Neural cell (in vitro differentiated cells): ENCODE measurements at regions not wholly inside any gene's neighbourhood (a gene's known extent, or its start where the extent isn't known, plus 50 kb on each side); places are given as distances from the start of the nearest gene placed in this dataset.

Source experiments
- H2AFZ ChIP-seq: fragments of 200-600, 300-800 bp; sonication (generic), shearing (Covaris generic); 2 replicates; pipeline ENCODE4 v1.6.0; 2014; ENCODE audit warnings: low read depth, mild to moderate bottlenecking, antibody characterized with exemption, low read length, moderate library complexity
- H3F3A ChIP-seq: fragments of 200-600 bp; shearing (Covaris generic); 2 replicates; pipeline ENCODE4 v1.6.1; 2016; ENCODE audit warnings: mild to moderate bottlenecking, moderate library complexity, mixed read lengths, antibody characterized with exemption, low read length; ENCODE audit not compliant: insufficient read depth, poor library complexity, severe bottlenecking
- H3K27ac ChIP-seq: fragments of 200-600, 300-800 bp; sonication (generic), shearing (Covaris generic); 2 replicates; pipeline ENCODE4 v1.5.1; 2014; ENCODE audit warnings: mild to moderate bottlenecking, low read length, moderate library complexity
- H3K27me3 ChIP-seq: fragments of 300-800, 200-600 bp; sonication (generic), shearing (Covaris generic); 2 replicates; pipeline ENCODE4 v1.6.0; 2014; ENCODE audit warnings: mild to moderate bottlenecking, low read depth, low read length, moderate library complexity; ENCODE audit not compliant: insufficient read depth
- H3K36me3 ChIP-seq: fragments of 300-800, 200-600 bp; sonication (generic), shearing (Covaris generic); 2 replicates; pipeline ENCODE4 v1.5.1; 2014; ENCODE audit warnings: mild to moderate bottlenecking, antibody characterized with exemption, low read length, moderate library complexity; ENCODE audit not compliant: insufficient read depth
- H3K4me2 ChIP-seq: fragments of 300-800, 200-600 bp; sonication (generic), shearing (Covaris generic); 2 replicates; pipeline ENCODE4 v1.6.0; 2014; ENCODE audit warnings: mild to moderate bottlenecking, low read length
- H3K4me3 ChIP-seq: fragments of 300-800, 200-600 bp; sonication (generic), shearing (Covaris generic); 2 replicates; pipeline ENCODE4 v1.5.1; 2014; ENCODE audit warnings: mild to moderate bottlenecking, low read length, moderate library complexity
- H3K79me2 ChIP-seq: fragments of 200-600 bp; shearing (Covaris generic); replicated peaks from 2 replicates; pipeline ENCODE4 v1.6.0; 2014; ENCODE audit warnings: mild to moderate bottlenecking, low read length, moderate library complexity; ENCODE audit not compliant: insufficient read depth
- H3K9ac ChIP-seq: fragments of 300-800, 200-600 bp; sonication (generic), shearing (Covaris generic); 2 replicates; pipeline ENCODE4 v1.6.1; 2016; ENCODE audit warnings: mild to moderate bottlenecking, low read length, mixed read lengths
- H3K9me2 ChIP-seq: fragments of 200-600 bp; shearing (Covaris generic); 2 replicates; pipeline ENCODE4 v1.6.1; 2016; ENCODE audit warnings: mild to moderate bottlenecking, low read length, mixed read lengths; ENCODE audit not compliant: insufficient read depth
- H3K9me3 ChIP-seq: fragments of 200-600, 300-800 bp; sonication (generic), shearing (Covaris generic); 2 replicates; pipeline ENCODE4 v1.6.1; 2016; ENCODE audit warnings: mild to moderate bottlenecking, mixed run types, low read length, moderate library complexity, mixed read lengths
- H4K20me1 ChIP-seq: fragments of 200-600 bp; shearing (Covaris generic); 2 replicates; pipeline ENCODE4 v1.6.1; 2016; ENCODE audit warnings: mild to moderate bottlenecking, mixed run types; ENCODE audit not compliant: insufficient read depth
- CTCF ChIP-seq: fragments of 450-650 bp; IDR thresholded peaks from 2 replicates; pipeline ENCODE4 v1.5.1; 2014; ENCODE audit warnings: antibody characterized with exemption, mild to moderate bottlenecking, moderate library complexity; ENCODE audit not compliant: poor library complexity, severe bottlenecking
- EP300 ChIP-seq: fragments of 450-650 bp; conservative IDR thresholded peaks from 2 replicates; pipeline ENCODE4 v1.6.1; 2014; ENCODE audit warnings: antibody characterized with exemption, mild to moderate bottlenecking, moderate library complexity; ENCODE audit not compliant: poor library complexity, severe bottlenecking
- EZH2 ChIP-seq: fragments of 200-600, 300-800 bp; shearing (Covaris generic), sonication (generic); IDR thresholded peaks from 2 replicates; pipeline ENCODE4 v1.6.1; 2014; ENCODE audit warnings: antibody characterized with exemption, low read length, borderline replicate concordance, mild to moderate bottlenecking; ENCODE audit not compliant: insufficient read depth, poor library complexity, severe bottlenecking
- MXI1 ChIP-seq: fragments of 450-650 bp; conservative IDR thresholded peaks from 2 replicates; pipeline ENCODE4 v1.6.1; 2014; ENCODE audit warnings: antibody characterized with exemption, mild to moderate bottlenecking; ENCODE audit not compliant: poor library complexity, severe bottlenecking
- POLR2AphosphoS5 ChIP-seq: IDR thresholded peaks from 2 replicates; pipeline ENCODE4 v1.6.1; 2012
- RAD21 ChIP-seq: fragments of 450-650 bp; conservative IDR thresholded peaks from 2 replicates; pipeline ENCODE4 v1.6.1; 2014; ENCODE audit warnings: antibody characterized with exemption, mild to moderate bottlenecking, moderate library complexity
- REST ChIP-seq: IDR thresholded peaks from 2 replicates; pipeline ENCODE4 v1.6.1; 2012; ENCODE audit warnings: borderline replicate concordance
- SMC3 ChIP-seq: fragments of 450-650 bp; conservative IDR thresholded peaks from 2 replicates; pipeline ENCODE4 v1.6.1; 2014; ENCODE audit warnings: antibody characterized with exemption, mild to moderate bottlenecking, moderate library complexity; ENCODE audit not compliant: poor library complexity
- TAF1 ChIP-seq: IDR thresholded peaks from 2 replicates; pipeline ENCODE4 v1.6.1; 2012; ENCODE audit warnings: low read depth

- Histone ChIP-seq H4K20me1 (no peaks in the 10 kb centered on the region), H2AFZ (no peak overlapping the region), H3K4me3 (no peak overlapping the region), H3K36me3 (no peaks in the 10 kb centered on the region), H3K9me3 (no peaks in the 10 kb centered on the region), H3K9ac (no peak overlapping the region), H3K27me3 (no peaks in the 10 kb centered on the region), H3F3A (no peaks in the 10 kb centered on the region), H3K4me2 (no peak overlapping the region), H3K9me2 (no peaks in the 10 kb centered on the region), H3K79me2 (no peaks in the 10 kb centered on the region), H3K27ac (no peak overlapping the region)
- TF ChIP-seq CTCF (no peak), EZH2 (no peak), SMC3 (no peak), TAF1 (no peak), RAD21 (no peak), MXI1 (no peak), REST (no peak), EP300 (no peak), POLR2AphosphoS5 (no peak)
These were observed 185.8 kb downstream of the NDUFA10 start for GRCh38 chr2:239839306-239839705.

GRCh38 chr2:239836021-239836765 lies 188.9 kb downstream of the NDUFA10 start:
- H4K20me1 ChIP-seq, result no peaks in the 10 kb centered on the region
- H3K4me2 ChIP-seq, result no peak overlapping the region
- H3F3A ChIP-seq, result no peaks in the 10 kb centered on the region
- no peak overlapping the region for H2AFZ ChIP-seq
- no peaks in the 10 kb centered on the region for H3K9me2 ChIP-seq
- H3K27ac ChIP-seq, result no peak overlapping the region
- no peaks in the 10 kb centered on the region for H3K9me3 ChIP-seq
- no peaks in the 10 kb centered on the region for H3K79me2 ChIP-seq
- H3K36me3 ChIP-seq, result no peaks in the 10 kb centered on the region
- H3K27me3 ChIP-seq, result no peaks in the 10 kb centered on the region
- no peak overlapping the region for H3K9ac ChIP-seq
- no peak for TF ChIP-seq REST
- TF ChIP-seq TAF1, result no peak
- TF ChIP-seq EZH2, result no peak
- TF ChIP-seq CTCF, result no peak
- no peak for TF ChIP-seq RAD21
- no peak for TF ChIP-seq SMC3
- H3K4me3 ChIP-seq, result no peak overlapping the region
